Karpas-422 (cell line): ENCODE measurements at regions not wholly inside any gene's neighbourhood (a gene's known extent, or its start where the extent isn't known, plus 50 kb on each side); places are given as distances from the start of the nearest gene placed in this dataset.
"Not testable (repeated sequence)": the region's sequence is repeated elsewhere in the genome, so short reads cannot be mapped to it uniquely, and the experiment has no call there.

Source experiments
- DNase-seq: peaks from one replicate; pipeline ENCODE4 v3.0.0-alpha.2; 2015
- H2AFZ ChIP-seq: fragments of 200-600 bp; sonication (generic); 2 replicates; pipeline ENCODE4 v1.6.1; 2014; ENCODE audit warnings: antibody characterized with exemption, low read length, mixed read lengths
- H3K27ac ChIP-seq: fragments of 200-600 bp; sonication (generic); 2 replicates; pipeline ENCODE4 v1.5.1; 2014; ENCODE audit warnings: mild to moderate bottlenecking, low read length, moderate library complexity
- H3K27me3 ChIP-seq: fragments of 200-600 bp; sonication (generic); 2 replicates; pipeline ENCODE4 v1.6.1; 2014; ENCODE audit warnings: low read length, mixed read lengths
- H3K36me3 ChIP-seq: fragments of 200-600 bp; sonication (generic); 2 replicates; pipeline ENCODE4 v1.6.1; 2014; ENCODE audit warnings: low read length, mixed read lengths; ENCODE audit not compliant: insufficient read depth
- H3K4me1 ChIP-seq: fragments of 200-600 bp; sonication (generic); 2 replicates; pipeline ENCODE4 v1.6.1; 2014; ENCODE audit warnings: mild to moderate bottlenecking, low read length, mixed read lengths
- H3K4me2 ChIP-seq: fragments of 200-600 bp; sonication (generic); 2 replicates; pipeline ENCODE4 v1.6.1; 2014; ENCODE audit warnings: low read length, low read depth, mild to moderate bottlenecking; ENCODE audit not compliant: poor library complexity, severe bottlenecking
- H3K4me3 ChIP-seq: fragments of 200-600 bp; sonication (generic); 2 replicates; pipeline ENCODE4 v1.5.1; 2014; ENCODE audit warnings: mild to moderate bottlenecking, antibody characterized with exemption, low read length, mixed read lengths
- H3K79me2 ChIP-seq: fragments of 200-600 bp; sonication (generic); 2 replicates; pipeline ENCODE4 v1.6.1; 2014; ENCODE audit warnings: mild to moderate bottlenecking, low read length, mixed read lengths
- H3K9ac ChIP-seq: fragments of 200-600 bp; sonication (generic); 2 replicates; pipeline ENCODE4 v1.6.0; 2014; ENCODE audit warnings: low read length
- H3K9me2 ChIP-seq: fragments of 200-600 bp; sonication (generic), shearing (Covaris generic); replicated peaks from 2 replicates; pipeline ENCODE4 v1.6.0; 2014; ENCODE audit warnings: mild to moderate bottlenecking, low read length, moderate library complexity; ENCODE audit not compliant: insufficient read depth
- H3K9me3 ChIP-seq: fragments of 300-700, 200-600 bp; sonication (generic); 2 replicates; pipeline ENCODE4 v1.6.1; 2014; ENCODE audit warnings: low read length, mixed read lengths
- H4K20me1 ChIP-seq: fragments of 200-600 bp; sonication (generic); 2 replicates; pipeline ENCODE4 v1.6.1; 2014; ENCODE audit warnings: mild to moderate bottlenecking, antibody characterized with exemption, low read length, low read depth; ENCODE audit not compliant: insufficient read depth

DNA sequence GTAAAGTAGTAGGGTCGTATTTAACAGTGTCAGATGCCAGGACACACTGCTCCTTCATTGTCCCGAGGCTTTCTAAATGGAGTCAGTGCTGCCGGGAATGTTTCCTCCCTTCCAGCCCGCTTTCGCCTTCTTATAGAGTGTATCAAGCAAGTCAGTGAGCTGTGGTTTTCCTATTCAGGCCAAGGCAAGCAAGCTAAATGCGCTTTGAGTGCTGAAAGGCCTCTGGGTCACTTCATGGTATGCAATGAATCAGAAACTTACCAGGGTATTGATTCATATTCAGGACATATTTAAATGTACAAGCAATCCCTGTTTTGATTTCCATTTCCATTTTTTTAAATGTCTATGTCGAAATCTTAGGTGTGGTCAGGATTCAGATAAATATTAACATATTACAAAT is 327.9 kb upstream of the SOX9 start:
- Histone ChIP-seq H3K36me3 (no peaks in the 10 kb centered on the region), H3K9ac (no peak overlapping the region), H2AFZ (no peak overlapping the region), H3K4me1 (no peaks in the 10 kb centered on the region), H3K4me3 (no peak overlapping the region), H4K20me1 (no peaks in the 10 kb centered on the region), H3K27me3 (no peaks in the 10 kb centered on the region), H3K79me2 (no peaks in the 10 kb centered on the region), H3K4me2 (no peak overlapping the region), H3K9me2 (no peaks in the 10 kb centered on the region), H3K9me3 (no peaks in the 10 kb centered on the region), H3K27ac (no peak overlapping the region)
- DNase-seq: no peak

DNA sequence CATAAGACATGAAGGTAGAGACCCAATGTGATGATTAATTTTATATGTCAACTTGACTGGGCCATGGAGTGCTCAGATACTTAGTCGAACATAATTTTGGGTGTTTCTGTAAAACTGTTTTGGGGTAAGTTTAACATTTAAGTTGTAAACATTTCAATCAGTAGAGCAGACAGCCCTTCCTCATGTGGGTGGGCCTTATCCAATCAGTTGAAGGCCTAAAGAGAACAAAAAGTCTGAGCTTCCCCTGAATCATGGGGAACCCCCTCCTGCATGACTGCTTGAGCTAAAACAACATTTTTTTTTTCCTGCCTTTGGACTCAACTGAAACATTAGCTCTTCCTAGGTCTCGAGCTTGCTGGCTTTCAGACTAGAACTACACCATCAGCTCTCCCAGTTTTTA is 327.3 kb upstream of the SOX9 start:
- Histone ChIP-seq H2AFZ (no peak overlapping the region), H3K4me2 (no peak overlapping the region), H3K79me2 (no peaks in the 10 kb centered on the region), H4K20me1 (no peaks in the 10 kb centered on the region), H3K4me3 (no peak overlapping the region), H3K9me2 (no peaks in the 10 kb centered on the region), H3K27ac (no peak overlapping the region), H3K27me3 (no peaks in the 10 kb centered on the region), H3K9me3 (no peaks in the 10 kb centered on the region), H3K9ac (no peak overlapping the region), H3K4me1 (no peaks in the 10 kb centered on the region), H3K36me3 (no peaks in the 10 kb centered on the region)
- no peak for DNase-seq

DNA sequence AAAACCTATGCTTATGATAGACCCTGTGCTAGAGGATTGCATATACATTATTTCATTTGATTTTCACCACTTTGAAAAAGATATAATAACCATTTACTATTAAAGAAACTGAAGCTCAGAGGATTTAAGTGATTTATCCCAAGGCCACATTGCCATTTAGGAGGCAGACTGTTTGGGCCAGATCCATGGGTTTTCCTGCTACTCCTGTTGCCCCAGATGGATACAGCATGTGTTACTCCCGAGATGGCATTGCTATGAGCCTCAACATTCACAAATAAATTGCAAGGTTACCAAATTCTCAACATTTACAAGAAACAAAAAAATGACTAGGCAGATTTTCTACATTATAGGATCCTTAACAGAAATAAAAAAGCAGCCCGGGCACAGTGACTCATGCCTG is 322.1 kb upstream of the SOX9 start:
- Histone ChIP-seq H3K9ac (no peak overlapping the region), H3K4me2 (no peak overlapping the region), H3K27me3 (no peaks in the 10 kb centered on the region), H3K36me3 (no peaks in the 10 kb centered on the region), H3K4me1 (no peaks in the 10 kb centered on the region), H2AFZ (no peak overlapping the region), H3K79me2 (no peaks in the 10 kb centered on the region), H3K27ac (no peak overlapping the region), H3K9me3 (no peaks in the 10 kb centered on the region), H4K20me1 (no peaks in the 10 kb centered on the region), H3K9me2 (no peaks in the 10 kb centered on the region), H3K4me3 (no peak overlapping the region)
- no peak for DNase-seq

DNA sequence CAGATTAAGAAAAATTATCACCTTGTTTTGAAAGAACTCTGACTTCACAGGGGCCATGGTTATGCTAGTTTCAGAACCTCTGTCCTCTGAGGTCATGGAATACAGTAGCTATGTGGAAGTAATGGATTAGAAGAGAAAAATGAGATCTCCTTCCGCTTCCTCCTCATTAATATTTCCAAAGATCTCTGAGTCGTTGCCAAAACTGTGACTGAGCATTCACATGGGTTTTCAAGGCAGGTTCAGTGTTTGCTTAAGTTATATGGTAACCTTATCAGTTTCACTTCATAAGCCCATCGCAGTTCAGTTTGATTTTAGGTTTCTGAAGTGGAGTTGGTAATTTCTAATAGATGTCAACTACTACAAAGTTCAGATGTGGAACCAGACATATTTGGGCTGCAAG is 321.2 kb upstream of the SOX9 start:
- Histone ChIP-seq H2AFZ (no peak overlapping the region), H4K20me1 (no peaks in the 10 kb centered on the region), H3K36me3 (no peaks in the 10 kb centered on the region), H3K9me2 (no peaks in the 10 kb centered on the region), H3K79me2 (no peaks in the 10 kb centered on the region), H3K27me3 (no peaks in the 10 kb centered on the region), H3K27ac (no peak overlapping the region), H3K4me3 (no peak overlapping the region), H3K4me1 (no peaks in the 10 kb centered on the region), H3K9ac (no peak overlapping the region), H3K4me2 (no peak overlapping the region), H3K9me3 (no peaks in the 10 kb centered on the region)
- no peak for DNase-seq

DNA sequence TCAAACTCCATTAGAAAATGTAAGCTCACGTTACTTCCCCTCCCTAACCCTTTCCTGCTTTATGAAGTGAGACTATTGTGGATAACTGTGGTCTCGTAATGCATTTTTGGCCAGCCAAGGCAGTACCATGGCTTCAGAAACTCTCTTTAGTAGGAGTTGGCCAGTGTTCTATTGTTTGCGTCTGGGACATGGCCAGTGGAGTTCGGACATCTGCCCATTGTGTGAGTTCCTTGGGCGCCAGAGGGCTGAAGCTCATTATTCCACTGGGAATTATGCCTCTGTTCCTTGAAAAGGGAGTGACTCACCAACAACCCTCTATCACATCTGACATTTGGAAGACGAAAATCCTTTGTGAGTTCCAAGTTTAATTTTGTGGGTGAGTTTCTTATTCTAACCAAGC is 319.5 kb upstream of the SOX9 start:
- no peak overlapping the region for H3K4me3 ChIP-seq
- no peaks in the 10 kb centered on the region for H4K20me1 ChIP-seq
- H3K27me3 ChIP-seq: no peaks in the 10 kb centered on the region
- no peaks in the 10 kb centered on the region for H3K36me3 ChIP-seq
- H3K27ac ChIP-seq: no peak overlapping the region
- no peak overlapping the region for H3K4me2 ChIP-seq
- no peak for DNase-seq
- H3K9ac ChIP-seq: no peak overlapping the region
- no peaks in the 10 kb centered on the region for H3K79me2 ChIP-seq
- no peaks in the 10 kb centered on the region for H3K9me2 ChIP-seq
- H3K4me1 ChIP-seq: no peaks in the 10 kb centered on the region
- no peak overlapping the region for H2AFZ ChIP-seq
- H3K9me3 ChIP-seq: no peaks in the 10 kb centered on the region

DNA sequence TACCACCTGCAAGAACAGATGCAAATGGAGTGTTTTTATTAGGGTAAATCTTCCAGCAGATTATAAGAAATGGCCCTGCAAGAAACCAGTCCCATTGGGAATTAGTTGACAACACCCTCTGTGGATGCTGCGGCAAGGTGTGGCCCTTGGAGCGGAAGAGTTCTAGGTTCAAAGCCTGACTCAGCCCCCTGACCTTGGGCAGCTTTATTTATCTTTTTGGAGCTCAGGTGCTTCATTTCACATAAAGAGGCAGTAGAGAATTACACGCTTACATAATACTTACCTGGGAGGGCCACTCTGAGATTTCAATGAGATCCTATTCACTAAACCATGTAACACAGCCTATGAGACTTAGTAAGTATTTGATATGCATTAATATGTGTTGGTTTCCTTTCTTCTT is 318.2 kb upstream of the SOX9 start:
- Histone ChIP-seq H3K79me2 (no peaks in the 10 kb centered on the region), H3K9ac (no peak overlapping the region), H2AFZ (no peak overlapping the region), H4K20me1 (no peaks in the 10 kb centered on the region), H3K36me3 (no peaks in the 10 kb centered on the region), H3K9me3 (no peaks in the 10 kb centered on the region), H3K27me3 (no peaks in the 10 kb centered on the region), H3K4me1 (no peaks in the 10 kb centered on the region), H3K9me2 (no peaks in the 10 kb centered on the region), H3K27ac (no peak overlapping the region), H3K4me2 (no peak overlapping the region), H3K4me3 (no peak overlapping the region)
- no peak for DNase-seq

DNA sequence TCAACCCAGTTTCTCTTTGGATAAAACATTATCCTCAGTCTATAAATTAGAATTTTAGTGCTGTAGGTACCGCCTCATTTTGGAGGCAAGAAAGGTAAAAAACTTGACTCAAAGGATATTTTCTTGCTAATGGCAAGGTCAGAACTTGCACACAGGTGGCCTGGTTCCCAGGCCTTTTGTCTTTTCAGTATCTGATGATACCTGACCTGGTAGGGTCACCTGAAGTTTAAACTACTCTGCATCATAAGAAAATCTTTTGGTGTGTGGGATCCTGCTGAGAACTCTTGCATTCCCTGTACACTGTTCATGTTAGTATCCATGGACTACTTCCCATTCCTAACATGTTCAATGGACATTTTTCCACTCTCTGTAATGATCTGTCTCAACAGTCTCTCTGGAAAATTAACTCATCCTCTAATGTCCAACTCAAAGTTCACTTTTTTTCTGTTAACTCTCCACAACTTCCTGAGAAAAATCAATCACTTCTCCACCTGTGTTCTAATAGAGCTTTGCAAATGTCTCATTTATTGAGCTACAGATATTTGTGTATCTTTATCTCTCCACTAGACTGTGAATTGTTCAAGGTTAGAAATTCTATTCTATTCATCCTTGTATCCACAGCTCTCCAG is 317.1 kb upstream of the SOX9 start:
- no peaks in the 10 kb centered on the region for H3K27me3 ChIP-seq
- H3K4me3 ChIP-seq: no peak overlapping the region
- H3K36me3 ChIP-seq: no peaks in the 10 kb centered on the region
- no peak overlapping the region for H3K4me2 ChIP-seq
- H3K9me3 ChIP-seq: no peaks in the 10 kb centered on the region
- no peak overlapping the region for H2AFZ ChIP-seq
- DNase-seq: no peak
- no peak overlapping the region for H3K27ac ChIP-seq
- H3K9me2 ChIP-seq: no peaks in the 10 kb centered on the region
- no peak overlapping the region for H3K9ac ChIP-seq
- no peaks in the 10 kb centered on the region for H4K20me1 ChIP-seq
- no peaks in the 10 kb centered on the region for H3K79me2 ChIP-seq
- H3K4me1 ChIP-seq: no peaks in the 10 kb centered on the region

DNA sequence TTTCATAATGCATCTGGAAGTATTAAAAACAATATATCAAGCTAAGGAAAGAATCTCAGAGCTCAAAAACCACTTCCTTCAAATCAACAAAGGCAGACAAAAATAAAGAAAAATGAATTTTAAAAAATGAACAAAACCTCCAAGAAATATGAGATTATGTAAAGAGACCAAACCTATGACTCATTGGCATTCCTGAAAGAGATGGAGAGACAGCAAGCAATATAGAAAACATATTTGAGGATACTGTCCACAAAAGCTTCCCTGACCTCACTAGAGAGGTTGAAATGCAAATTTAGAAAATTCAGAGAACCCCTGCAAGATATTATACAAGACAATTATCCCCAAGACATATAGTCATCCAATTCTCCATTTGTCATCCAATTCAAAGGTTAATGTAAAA is 311.3 kb upstream of the SOX9 start:
- Histone ChIP-seq H3K9me2 (no peaks in the 10 kb centered on the region), H3K36me3 (no peaks in the 10 kb centered on the region), H3K9ac (no peak overlapping the region), H4K20me1 (no peaks in the 10 kb centered on the region), H3K27ac (no peak overlapping the region), H3K4me1 (peaks cover 9% of the 10 kb centered on the region), H3K27me3 (no peaks in the 10 kb centered on the region), H3K4me3 (no peak overlapping the region), H3K4me2 (no peak overlapping the region), H3K79me2 (no peaks in the 10 kb centered on the region), H2AFZ (no peak overlapping the region), H3K9me3 (no peaks in the 10 kb centered on the region)
- no peak for DNase-seq

DNA sequence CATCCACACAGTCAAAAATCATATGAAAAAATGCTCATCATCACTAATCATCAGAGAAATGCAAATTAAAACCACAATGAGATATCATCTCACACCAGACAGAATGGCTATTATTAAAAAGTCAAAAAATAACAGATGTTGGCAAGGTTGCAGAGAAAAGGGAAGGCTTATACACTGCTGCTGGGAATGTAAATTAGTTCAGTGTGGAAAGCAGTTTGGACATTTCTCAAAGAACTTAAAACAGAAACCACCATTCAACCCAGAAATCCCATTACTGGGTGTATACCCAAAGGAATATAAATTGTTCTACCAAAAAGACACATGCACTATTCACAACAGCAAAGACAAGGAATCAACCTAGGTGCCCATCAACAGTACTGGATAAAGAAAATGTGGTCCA is 307.0 kb upstream of the SOX9 start:
- H3K4me2 ChIP-seq, H3K27me3 ChIP-seq, H3K4me3 ChIP-seq, H3K9ac ChIP-seq, H3K9me2 ChIP-seq, DNase-seq, H3K9me3 ChIP-seq, H3K27ac ChIP-seq, H2AFZ ChIP-seq, H3K79me2 ChIP-seq, H4K20me1 ChIP-seq, H3K36me3 ChIP-seq: not testable (repeated sequence)
- H3K4me1 ChIP-seq: peaks cover 14% of the 10 kb centered on the region
